NCI-H82 treated with DMSO at 0.1 percent for 48 hours (cell line): ENCODE measurements at regions not wholly inside any gene's neighbourhood (a gene's known extent, or its start where the extent isn't known, plus 50 kb on each side); places are given as distances from the start of the nearest gene placed in this dataset.
"Not testable (repeated sequence)": the region's sequence is repeated elsewhere in the genome, so short reads cannot be mapped to it uniquely, and the experiment has no call there.

Source experiments
- DNase-seq: peaks from one replicate; lab custom pipeline; 2025; ENCODE audit not compliant: unreplicated experiment; lab: John Stamatoyannopoulos, UW

DNA sequence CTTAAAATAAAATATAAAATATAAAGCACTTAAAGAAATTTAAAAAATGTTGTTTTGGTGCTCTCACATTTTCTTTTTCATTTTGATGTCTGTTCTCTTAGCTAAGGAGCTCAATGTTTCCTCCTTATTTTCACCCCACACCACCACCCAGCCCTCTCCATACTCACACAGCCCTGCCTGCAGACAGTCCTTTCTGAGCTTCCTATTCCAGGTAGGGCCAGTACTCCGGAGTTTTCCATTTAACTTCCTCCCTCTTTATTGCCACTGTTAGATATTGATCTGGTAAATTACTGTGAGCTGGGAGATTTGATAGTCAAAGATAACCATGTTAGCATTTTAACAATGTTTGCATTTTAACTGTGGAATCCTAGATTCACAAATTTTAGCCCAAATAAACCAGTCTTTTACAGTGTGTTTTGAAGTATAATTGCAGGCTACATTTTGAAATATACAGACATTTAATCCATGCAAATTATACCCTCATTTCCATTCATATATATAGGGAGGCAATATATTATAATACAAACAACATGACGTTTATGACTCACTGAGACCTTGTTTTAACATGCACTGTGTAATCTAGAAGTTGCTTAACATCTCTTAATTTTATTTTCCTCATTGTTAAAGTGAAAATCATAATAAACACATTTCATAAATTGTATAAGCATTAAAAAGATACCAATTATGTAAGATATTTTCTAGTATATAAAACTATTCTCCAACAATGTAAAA, 927.1 kb downstream of the NR2F1-AS1 start:
- DNase-seq = no peak

DNA sequence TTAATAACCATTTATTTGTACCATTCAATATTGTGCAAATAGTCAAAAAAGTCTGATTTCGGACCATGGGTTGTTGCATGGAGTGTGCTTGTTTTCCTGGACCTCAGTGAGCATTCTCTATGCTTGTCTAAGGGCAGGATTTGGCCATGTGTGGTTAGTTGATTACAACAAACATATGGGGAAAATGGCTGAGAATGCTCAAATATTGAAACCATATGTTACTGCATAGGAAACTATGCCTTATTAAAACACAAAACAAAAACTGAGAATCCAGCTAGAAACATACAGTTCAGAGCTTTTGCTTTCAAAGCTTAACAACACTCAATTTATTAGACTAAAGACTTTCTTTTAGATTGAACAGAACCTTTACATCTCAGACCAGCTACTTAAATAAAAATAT, 928.3 kb downstream of the NR2F1-AS1 start:
- DNase-seq = no peak

- no peak for DNase-seq
Observed at GRCh38 chr5:92644266-92644886, 936.6 kb downstream of the NR2F1-AS1 start.

DNA sequence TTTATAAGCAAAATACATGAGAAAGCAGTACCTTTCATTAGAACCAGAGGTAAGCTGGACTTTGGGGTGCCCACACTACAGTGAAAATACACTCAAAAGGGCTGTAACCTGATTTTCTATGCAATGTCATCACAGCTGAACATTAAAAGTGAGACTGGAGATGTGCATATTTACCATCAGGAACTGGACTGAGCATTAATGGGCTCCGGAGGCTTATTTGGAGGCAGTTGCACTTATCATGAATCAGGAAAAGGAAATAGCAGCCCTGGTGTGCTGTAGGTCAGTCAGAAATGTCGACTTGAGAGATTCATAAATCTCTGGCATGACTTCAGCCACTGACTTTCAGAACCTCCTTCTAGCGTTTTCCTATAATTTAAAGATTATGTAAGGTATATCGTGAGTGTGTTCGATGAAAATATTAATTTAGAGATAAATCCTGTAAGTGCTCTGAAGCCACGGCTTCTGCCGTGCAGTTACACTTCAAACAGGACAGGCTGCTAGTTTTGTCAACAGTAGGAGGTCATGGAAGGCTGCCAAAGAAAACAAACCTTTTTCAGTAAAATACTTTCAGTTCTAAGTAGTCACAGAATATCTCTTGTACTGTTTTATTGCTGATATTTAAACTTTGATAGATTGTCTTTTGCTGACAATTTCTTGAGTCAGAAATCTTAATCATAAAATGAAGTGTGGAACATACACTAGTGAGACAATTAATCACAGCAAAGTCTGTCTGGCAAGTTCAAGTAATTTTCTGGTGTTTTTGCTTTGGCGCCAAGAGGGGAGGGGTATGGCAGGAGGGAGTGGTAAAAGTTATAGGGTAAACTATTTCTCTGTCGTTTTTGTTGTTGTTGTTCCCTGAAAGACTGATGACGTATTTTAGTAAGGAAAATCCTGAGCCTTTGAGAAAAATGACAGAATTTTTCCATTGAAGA, 939.7 kb downstream of the NR2F1-AS1 start:
- DNase-seq = no peak

- DNase-seq = no peak
Observed at GRCh38 chr5:92640340-92640739, 940.7 kb downstream of the NR2F1-AS1 start.

DNA sequence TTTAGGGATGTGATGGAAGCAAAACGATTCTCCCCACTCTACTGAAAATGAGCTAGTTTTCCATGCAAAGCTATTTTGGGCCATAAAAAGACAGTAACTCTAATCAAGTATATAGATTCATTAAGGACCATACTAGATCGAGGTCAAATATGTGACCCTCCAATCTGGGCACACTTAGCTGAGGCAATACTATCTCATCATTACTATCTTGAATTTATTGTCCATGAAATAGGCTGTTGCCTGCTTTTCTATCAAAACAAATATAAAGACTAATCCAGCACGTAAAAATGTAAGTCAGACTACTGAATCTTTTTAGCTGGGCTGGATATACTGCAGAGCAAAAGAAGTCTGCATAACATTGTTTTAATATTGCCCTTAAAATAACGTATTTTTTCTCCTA, 943.1 kb downstream of the NR2F1-AS1 start:
- DNase-seq = no peak

- DNase-seq = no peak
Observed at GRCh38 chr5:92637247-92637646, 943.8 kb downstream of the NR2F1-AS1 start.

GRCh38 chr5:92635001-92635461, 946.0 kb downstream of the NR2F1-AS1 start:
- DNase-seq = no peak

DNA sequence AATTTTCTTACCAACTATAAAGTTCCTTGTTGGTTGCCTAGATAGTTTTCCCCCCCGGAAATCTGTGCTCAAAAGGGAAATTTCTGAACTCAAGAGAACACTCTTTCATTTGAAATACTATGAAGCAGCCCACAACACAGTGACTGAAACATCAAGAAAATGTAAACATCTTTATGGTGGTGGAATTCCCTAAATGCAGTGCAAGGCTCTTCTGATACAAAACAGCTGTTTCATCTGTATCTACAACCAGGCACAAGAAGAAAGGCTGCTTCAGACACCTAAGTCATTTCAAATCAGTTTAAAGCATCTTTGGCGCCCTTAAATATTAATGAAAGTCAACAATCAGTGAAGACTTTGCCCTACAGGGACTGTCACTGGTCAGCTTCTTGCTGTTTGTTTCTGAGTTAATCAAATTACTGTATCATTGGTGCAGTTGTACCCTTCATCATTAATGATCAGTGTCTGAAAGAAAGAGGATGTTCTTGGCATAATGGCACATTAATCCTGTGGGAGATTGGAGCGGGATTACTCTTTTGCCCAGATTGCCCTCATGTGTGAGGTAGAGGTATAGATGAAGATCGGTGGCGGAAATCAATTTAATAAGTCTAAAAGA, 947.0 kb downstream of the NR2F1-AS1 start:
- no peak for DNase-seq

DNA sequence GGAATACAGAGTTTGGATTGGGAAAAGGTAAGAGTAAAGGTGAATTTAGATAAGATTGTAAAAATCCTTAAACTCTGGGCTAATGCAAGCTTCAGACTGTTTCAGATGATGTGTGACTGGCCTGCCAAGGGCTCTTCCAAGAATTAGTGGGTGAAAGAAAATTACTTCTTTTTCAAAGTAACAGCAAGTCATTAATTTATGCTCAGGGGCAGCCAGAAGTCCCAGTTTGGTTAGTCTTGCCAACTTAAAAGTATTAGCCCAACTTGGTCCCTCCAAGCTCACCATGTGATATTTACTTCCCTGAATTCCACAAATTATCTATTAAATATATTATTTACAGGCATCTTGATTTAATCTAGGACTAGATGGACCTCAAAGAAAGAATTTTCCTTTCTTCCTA, 947.8 kb downstream of the NR2F1-AS1 start:
- DNase-seq = no peak

- DNase-seq = not testable (repeated sequence)
Observed at GRCh38 chr5:92631237-92631701, 949.8 kb downstream of the NR2F1-AS1 start.

- no peak for DNase-seq
Observed at GRCh38 chr5:92629574-92629973, 951.4 kb downstream of the NR2F1-AS1 start.

- DNase-seq = no peak
Observed at GRCh38 chr5:92629000-92629399, 952.0 kb downstream of the NR2F1-AS1 start.

DNA sequence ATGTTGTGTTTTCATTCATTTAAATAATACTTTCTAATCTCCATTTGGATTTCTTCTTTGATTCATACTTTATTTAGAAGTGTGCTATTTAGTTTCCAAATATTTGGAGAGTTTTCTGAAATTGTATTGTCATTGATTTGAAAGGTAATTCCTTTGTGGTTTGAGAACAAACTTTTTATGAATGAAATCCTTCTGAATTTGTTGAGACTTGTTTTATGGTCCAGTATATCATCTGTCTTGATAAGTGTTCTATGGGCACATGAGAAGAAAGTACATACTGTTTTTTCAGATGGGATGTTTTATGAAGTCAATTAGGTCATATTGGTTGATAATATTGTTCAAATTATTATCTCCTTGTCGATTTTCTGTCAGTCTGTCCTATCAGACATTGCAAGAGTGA, 953.8 kb downstream of the NR2F1-AS1 start:
- no peak for DNase-seq

DNA sequence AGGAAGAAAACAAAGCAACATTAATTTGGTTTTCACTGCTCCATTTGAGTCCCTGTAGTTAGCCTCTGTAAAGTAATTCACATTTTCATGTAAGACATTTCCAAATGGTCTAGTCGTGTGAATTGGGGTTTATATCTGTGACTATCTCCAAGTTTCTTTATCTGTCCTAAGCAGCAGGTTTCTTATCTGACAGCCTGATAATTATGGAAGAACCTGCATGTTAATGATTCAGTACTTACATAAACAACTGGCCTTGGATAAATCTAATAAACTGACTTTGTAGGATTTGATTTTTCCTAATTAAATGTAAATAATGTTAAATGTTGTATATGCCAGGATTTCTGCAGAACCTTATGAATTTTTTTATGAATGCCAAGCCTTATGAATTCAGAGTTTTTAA, 964.9 kb downstream of the NR2F1-AS1 start:
- DNase-seq = no peak

GRCh38 chr5:92613546-92613945, 967.5 kb downstream of the NR2F1-AS1 start:
- no peak for DNase-seq

- DNase-seq = not testable (repeated sequence)
Observed at GRCh38 chr5:92610435-92610834, 970.6 kb downstream of the NR2F1-AS1 start.

DNA sequence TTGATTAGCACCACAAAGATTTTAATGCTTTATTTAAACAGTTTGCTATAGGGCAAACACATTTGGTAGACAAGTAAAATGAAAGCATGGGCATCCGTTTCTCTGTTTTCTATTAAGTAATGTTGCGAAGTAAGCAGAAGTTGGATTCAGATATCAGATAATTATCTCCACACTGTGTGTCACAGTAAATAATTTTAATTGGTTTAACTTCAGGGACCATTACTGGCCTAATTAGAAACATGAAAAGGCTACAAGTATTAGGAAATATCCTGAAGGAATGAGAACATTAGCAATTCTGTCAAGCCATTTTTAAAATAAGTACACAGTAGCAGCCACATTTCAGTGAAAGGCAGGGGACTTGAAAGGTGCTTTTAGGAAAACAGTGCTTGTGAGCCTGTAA, 975.4 kb downstream of the NR2F1-AS1 start:
- DNase-seq = no peak

DNA sequence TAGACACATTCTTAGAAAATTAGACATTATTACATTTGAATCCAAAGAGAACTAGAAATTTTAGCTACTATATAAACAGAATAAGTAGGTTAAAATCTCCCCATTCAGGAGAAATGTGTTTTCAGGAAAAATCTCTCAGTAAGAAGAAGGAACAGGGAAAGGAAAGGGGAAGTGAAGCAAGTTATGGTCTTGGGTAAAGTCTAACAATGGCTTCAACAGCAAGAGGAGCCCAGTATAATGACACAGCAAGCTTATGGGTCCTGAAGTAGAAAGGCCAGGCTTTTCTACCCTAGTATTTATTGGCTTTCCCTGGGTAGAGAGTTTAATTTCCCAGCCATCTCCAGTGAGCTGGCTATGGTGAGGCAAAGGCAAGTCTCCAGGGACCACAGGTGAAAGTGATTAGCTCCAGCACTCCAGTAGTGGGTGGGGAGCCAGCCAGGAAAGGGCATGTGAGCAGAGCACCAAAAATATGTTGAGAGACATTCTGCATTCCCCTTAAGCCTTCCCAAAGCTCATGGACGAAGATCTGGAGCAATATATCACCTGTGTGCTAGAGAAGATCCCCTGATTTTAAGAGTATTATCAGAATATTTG, 981.7 kb downstream of the NR2F1-AS1 start:
- no peak for DNase-seq

- DNase-seq = no peak
Observed at GRCh38 chr5:92594031-92594430, 987.0 kb downstream of the NR2F1-AS1 start.

DNA sequence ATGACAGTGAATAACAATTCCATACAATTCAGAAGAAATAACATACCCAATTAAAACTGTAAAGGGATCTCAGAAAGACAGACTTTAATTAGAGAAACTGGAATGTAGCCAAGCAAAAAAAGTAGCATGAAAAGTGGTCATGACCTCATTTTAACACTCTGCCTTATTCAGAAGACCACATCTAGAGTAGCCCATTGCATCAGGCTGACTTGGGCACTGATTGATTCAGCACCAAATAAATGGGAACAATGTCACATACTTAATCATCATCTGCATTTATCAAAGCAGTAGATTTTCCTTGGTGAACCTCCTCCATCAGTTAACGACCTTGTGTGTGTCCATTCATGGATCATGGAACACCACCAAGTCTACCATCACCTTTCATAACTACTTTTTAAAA, 992.1 kb downstream of the NR2F1-AS1 start:
- no peak for DNase-seq
